AG04450 (cell line): ENCODE measurements at regions not wholly inside any gene's neighbourhood (a gene's known extent, or its start where the extent isn't known, plus 50 kb on each side); places are given as distances from the start of the nearest gene placed in this dataset.
A peak's percentile ranks its signal among the peaks of the same experiment; 100 is the strongest.

ENCODE experiments used
- CTCF ChIA-PET: fragments of 300-600, 350-600 bp; formaldehyde crosslinking; extraction: SDS; loops from one replicate; lab custom pipeline; 2022; ENCODE audit warnings: antibody characterized with exemption, inconsistent platforms; lab: Charles Lee
- POLR2A ChIA-PET: fragments of 350-600 bp; formaldehyde crosslinking; extraction: SDS; loops from one replicate; lab custom pipeline; 2021; ENCODE audit warnings: antibody characterized with exemption, inconsistent platforms; lab: Yijun Ruan, JAX
- DNase-seq: peaks from one replicate; pipeline ENCODE4 v3.0.0-alpha.2; 2011; ENCODE audit warnings: low read depth, low spot score
- H3K27ac ChIP-seq: one replicate; pipeline ENCODE4 v1.5.1; 2012; ENCODE audit warnings: low read depth, low read length, control low read depth
- H3K27me3 ChIP-seq: one replicate; pipeline ENCODE4 v1.6.0; 2012; ENCODE audit warnings: low read length; ENCODE audit not compliant: control insufficient read depth, insufficient read depth
- H3K4me3 ChIP-seq: 2 replicates; pipeline ENCODE4 v1.5.1; 2011; ENCODE audit warnings: mild to moderate bottlenecking, low read depth, low read length, control low read depth
- H3K9me3 ChIP-seq: 2 replicates; pipeline ENCODE4 v1.5.1; 2012; ENCODE audit warnings: low read length; ENCODE audit not compliant: control insufficient read depth, insufficient read depth
- TF ChIP-seq, protein P1 (sequence below): IDR thresholded peaks from 2 replicates; pipeline ENCODE4 v1.5.1; 2011; ENCODE audit warnings: low read depth, low read length, control low read depth, inconsistent platforms

GRCh38 chr10:60565492-60565891, 175.8 kb upstream of the ANK3 start:
- POLR2A ChIA-PET = no interaction called here
- no peaks in the 10 kb centered on the region for H3K27me3 ChIP-seq
- TF ChIP-seq, protein P1, sequence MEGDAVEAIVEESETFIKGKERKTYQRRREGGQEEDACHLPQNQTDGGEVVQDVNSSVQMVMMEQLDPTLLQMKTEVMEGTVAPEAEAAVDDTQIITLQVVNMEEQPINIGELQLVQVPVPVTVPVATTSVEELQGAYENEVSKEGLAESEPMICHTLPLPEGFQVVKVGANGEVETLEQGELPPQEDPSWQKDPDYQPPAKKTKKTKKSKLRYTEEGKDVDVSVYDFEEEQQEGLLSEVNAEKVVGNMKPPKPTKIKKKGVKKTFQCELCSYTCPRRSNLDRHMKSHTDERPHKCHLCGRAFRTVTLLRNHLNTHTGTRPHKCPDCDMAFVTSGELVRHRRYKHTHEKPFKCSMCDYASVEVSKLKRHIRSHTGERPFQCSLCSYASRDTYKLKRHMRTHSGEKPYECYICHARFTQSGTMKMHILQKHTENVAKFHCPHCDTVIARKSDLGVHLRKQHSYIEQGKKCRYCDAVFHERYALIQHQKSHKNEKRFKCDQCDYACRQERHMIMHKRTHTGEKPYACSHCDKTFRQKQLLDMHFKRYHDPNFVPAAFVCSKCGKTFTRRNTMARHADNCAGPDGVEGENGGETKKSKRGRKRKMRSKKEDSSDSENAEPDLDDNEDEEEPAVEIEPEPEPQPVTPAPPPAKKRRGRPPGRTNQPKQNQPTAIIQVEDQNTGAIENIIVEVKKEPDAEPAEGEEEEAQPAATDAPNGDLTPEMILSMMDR = no peak
- no peak overlapping the region for H3K4me3 ChIP-seq
- no peak for DNase-seq
- H3K9me3 ChIP-seq = peaks cover 3% of the 10 kb centered on the region; the same call in 1 of the 2 replicates
- H3K27ac ChIP-seq = no peak overlapping the region
- CTCF ChIA-PET = no interaction called here

- peaks cover 3% of the 10 kb centered on the region; the same call in 1 of the 2 replicates for H3K9me3 ChIP-seq
- no peaks in the 10 kb centered on the region for H3K27me3 ChIP-seq
- CTCF ChIA-PET = no interaction called here
- no peak for DNase-seq
- POLR2A ChIA-PET = no interaction called here
- no peak overlapping the region for H3K4me3 ChIP-seq
- TF ChIP-seq, protein P1 = no peak
- no peak overlapping the region for H3K27ac ChIP-seq
Observed at GRCh38 chr10:60564475-60564874, 174.8 kb upstream of the ANK3 start.

GRCh38 chr10:60560451-60560850, 170.8 kb upstream of the ANK3 start:
- DNase-seq = no peak
- Histone ChIP-seq H3K9me3 (peaks cover 3% of the 10 kb centered on the region; the same call in 1 of the 2 replicates), H3K4me3 (no peak overlapping the region), H3K27me3 (no peaks in the 10 kb centered on the region), H3K27ac (no peak overlapping the region)
- CTCF ChIA-PET = no interaction called here
- POLR2A ChIA-PET = no interaction called here
- TF ChIP-seq, protein P1 = no peak

- TF ChIP-seq, protein P1 = no peak
- H3K27ac ChIP-seq = no peak overlapping the region
- ChIA-PET CTCF (interaction anchor here (0.6 kb wide), 1 partner anchor 76 kb away, joined by 3 read pairs; no protein-coding TSS in a partner anchor), POLR2A (no interaction called here)
- H3K27me3 ChIP-seq = no peaks in the 10 kb centered on the region
- no peaks in the 10 kb centered on the region for H3K9me3 ChIP-seq
- H3K4me3 ChIP-seq = no peak overlapping the region
- DNase-seq = no peak
Observed at GRCh38 chr10:60555700-60556099, 166.0 kb upstream of the ANK3 start.

DNA sequence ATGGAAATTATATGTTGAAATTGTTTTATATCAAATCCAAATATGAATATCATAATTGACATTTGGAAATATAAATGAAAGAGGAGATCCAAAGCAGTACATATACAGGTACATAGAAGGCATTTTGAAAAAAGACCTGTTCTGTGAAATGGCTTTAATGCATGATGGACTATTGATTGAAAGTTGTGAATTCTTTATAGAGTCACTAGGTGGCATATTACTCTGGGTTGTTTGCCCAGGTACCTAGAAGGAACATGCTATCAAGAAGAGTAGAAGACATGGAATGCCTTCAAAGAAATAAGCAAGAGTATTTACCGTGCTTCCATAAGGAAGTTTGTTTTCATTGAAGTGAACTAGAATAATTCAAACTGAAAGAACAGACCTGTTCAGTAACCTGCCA, 160.0 kb upstream of the ANK3 start:
- POLR2A ChIA-PET = no interaction called here
- Histone ChIP-seq H3K27ac (no peak overlapping the region), H3K9me3 (no peaks in the 10 kb centered on the region), H3K4me3 (no peak overlapping the region), H3K27me3 (no peaks in the 10 kb centered on the region)
- no peak for DNase-seq
- CTCF ChIA-PET = no interaction called here
- TF ChIP-seq, protein P1 = peak; percentile 27; the same call in 1 of the 2 replicates
